GM23338 (cell line): ENCODE measurements at regions not wholly inside any gene's neighbourhood (a gene's known extent, or its start where the extent isn't known, plus 50 kb on each side); places are given as distances from the start of the nearest gene placed in this dataset.

Experiments used
- ATAC-seq: fragments of 200-7000 bp; cut with Tn5 transposase; 3 replicates; pipeline ENCODE4 v1.9.1; 2020
- DNase-seq: peaks from one replicate; pipeline ENCODE4 v3.0.0-alpha.2; 2015; ENCODE audit warnings: low spot score
- H2AFZ ChIP-seq: fragments of 200-600 bp; sonication (generic); 2 replicates; pipeline ENCODE4 v1.8.0; 2016; ENCODE audit warnings: antibody characterized with exemption, mild to moderate bottlenecking, moderate library complexity
- H3F3A ChIP-seq: fragments of 200-600 bp; sonication (generic); replicated peaks from 2 replicates; pipeline ENCODE4 v1.8.0; 2017; ENCODE audit warnings: antibody characterized with exemption, mixed run types, low read depth
- H3K27ac ChIP-seq: fragments of 200-600 bp; sonication (generic); 2 replicates; pipeline ENCODE4 v1.6.1; 2016; ENCODE audit warnings: low read depth
- H3K27me3 ChIP-seq: fragments of 200-600 bp; sonication (generic); 2 replicates; pipeline ENCODE4 v1.8.0; 2016; ENCODE audit warnings: mild to moderate bottlenecking, mixed run types, moderate library complexity; ENCODE audit not compliant: insufficient read depth
- H3K36me3 ChIP-seq: fragments of 200-600 bp; sonication (generic); 2 replicates; pipeline ENCODE4 v1.8.0; 2016; ENCODE audit warnings: mild to moderate bottlenecking; ENCODE audit not compliant: insufficient read depth
- H3K4me1 ChIP-seq: fragments of 200-600 bp; sonication (generic); 2 replicates; pipeline ENCODE4 v1.8.0; 2016; ENCODE audit warnings: mild to moderate bottlenecking, moderate library complexity; ENCODE audit not compliant: insufficient read depth
- H3K4me2 ChIP-seq: fragments of 200-600 bp; sonication (generic); 2 replicates; pipeline ENCODE4 v1.7.1; 2017; ENCODE audit warnings: mixed run types
- H3K4me3 ChIP-seq: fragments of 200-600 bp; sonication (generic); 2 replicates; pipeline ENCODE4 v1.6.1; 2016; ENCODE audit warnings: mixed run types
- H3K79me2 ChIP-seq: fragments of 200-600 bp; sonication (generic); replicated peaks from 2 replicates; pipeline ENCODE4 v1.8.0; 2017; ENCODE audit warnings: mild to moderate bottlenecking; ENCODE audit not compliant: insufficient read depth
- H3K9me2 ChIP-seq: fragments of 200-600 bp; sonication (generic); 2 replicates; pipeline ENCODE4 v1.8.0; 2017; ENCODE audit not compliant: insufficient read depth
- H4K20me1 ChIP-seq: fragments of 200-600 bp; sonication (generic); replicated peaks from 2 replicates; pipeline ENCODE4 v1.8.0; 2017; ENCODE audit warnings: mild to moderate bottlenecking; ENCODE audit not compliant: insufficient read depth
- H3K27ac Mint-ChIP-seq: 2 replicates; pipeline ENCODE4 v1.8.0; 2020; ENCODE audit warnings: inconsistent platforms, mild to moderate bottlenecking, moderate library complexity, mixed read lengths
- H3K27me3 Mint-ChIP-seq: 3 replicates; pipeline ENCODE4 v1.8.0; 2022; ENCODE audit warnings: low read depth, mild to moderate bottlenecking, moderate library complexity, mixed read lengths, inconsistent platforms; ENCODE audit not compliant: insufficient read depth, poor library complexity
- H3K36me3 Mint-ChIP-seq: 3 replicates; pipeline ENCODE4 v1.8.0; 2021; ENCODE audit warnings: low read depth, mild to moderate bottlenecking, inconsistent platforms, moderate library complexity, mixed read lengths
- H3K4me1 Mint-ChIP-seq: 3 replicates; pipeline ENCODE4 v1.8.0; 2020; ENCODE audit warnings: mild to moderate bottlenecking, inconsistent platforms, mixed read lengths
- H3K4me3 Mint-ChIP-seq: 3 replicates; pipeline ENCODE4 v1.8.0; 2021; ENCODE audit warnings: moderate library complexity, mild to moderate bottlenecking, inconsistent platforms, mixed read lengths
- H3K9me3 Mint-ChIP-seq: 3 replicates; pipeline ENCODE4 v1.8.0; 2020; ENCODE audit warnings: moderate library complexity, mild to moderate bottlenecking, inconsistent platforms, mixed read lengths
- CREB1 ChIP-seq: fragments of 250-450 bp; sonication (Bioruptor Pico); IDR thresholded peaks from 2 replicates; pipeline ENCODE4 v1.5.0; 2020; ENCODE audit warnings: low read depth, mild to moderate bottlenecking, moderate library complexity
- ETS1 ChIP-seq: IDR thresholded peaks from 2 replicates; pipeline ENCODE4 v1.6.1; 2016; ENCODE audit warnings: antibody characterized with exemption
- EZH2 ChIP-seq: fragments of 200-600 bp; sonication (generic); IDR thresholded peaks from one replicate; pipeline ENCODE4 v1.8.0; 2017; ENCODE audit warnings: antibody characterized with exemption, mild to moderate bottlenecking, low read depth; ENCODE audit not compliant: unreplicated experiment
- JUNB ChIP-seq: IDR thresholded peaks from one replicate; pipeline ENCODE4 v1.6.1; 2016; ENCODE audit warnings: antibody characterized with exemption; ENCODE audit not compliant: unreplicated experiment
- NANOG ChIP-seq: IDR thresholded peaks from 2 replicates; pipeline ENCODE4 v1.6.1; 2016; ENCODE audit warnings: antibody characterized with exemption, borderline replicate concordance
- STAT1 ChIP-seq: IDR thresholded peaks from one replicate; pipeline ENCODE4 v1.6.1; 2016; ENCODE audit warnings: antibody characterized with exemption; ENCODE audit not compliant: unreplicated experiment
- ZNF114 ChIP-seq: fragments of 250-450 bp; sonication (Bioruptor Pico); IDR thresholded peaks from 2 replicates; pipeline ENCODE4 v1.5.0; 2020; ENCODE audit warnings: mild to moderate bottlenecking, moderate library complexity
- ZNF331 ChIP-seq: fragments of 250-450 bp; sonication (Bioruptor Pico); IDR thresholded peaks from 2 replicates; pipeline ENCODE4 v1.5.0; 2020; ENCODE audit warnings: low read depth, mild to moderate bottlenecking, moderate library complexity
- ZNF462 ChIP-seq: fragments of 250-450 bp; sonication (Bioruptor Pico); IDR thresholded peaks from 2 replicates; pipeline ENCODE4 v1.5.0; 2020; ENCODE audit warnings: mild to moderate bottlenecking, moderate library complexity
- TF ChIP-seq, protein P1 (sequence below), 2 experiments: fragments of 200-600 bp in 1 of 2; sonication (generic) in 1 of 2; conservative IDR thresholded peaks; 2 replicates each; pipeline versions ENCODE4 v1.5.1 to v1.6.1; 2016 to 2017; ENCODE audit warnings: antibody characterized with exemption in 2 of 2, low read depth in 2 of 2, mild to moderate bottlenecking in 2 of 2, moderate library complexity in 1 of 2
- TF ChIP-seq, protein P2 (sequence below): IDR thresholded peaks from one replicate; pipeline ENCODE4 v1.6.1; 2018; ENCODE audit warnings: antibody characterized with exemption; ENCODE audit not compliant: unreplicated experiment

GRCh38 chr6:19550380-19550779, 286.8 kb upstream of the ID4 start:
- no peaks in the 10 kb centered on the region for H3F3A ChIP-seq
- no peaks in the 10 kb centered on the region for H3K4me1 Mint-ChIP-seq
- H3K36me3 ChIP-seq = no peaks in the 10 kb centered on the region
- no peaks in the 10 kb centered on the region for H3K79me2 ChIP-seq
- DNase-seq (no peak), ATAC-seq (no peak)
- TF ChIP-seq CREB1 (CRISPR knock-in tag) (no peak), ZNF331 (CRISPR knock-in tag) (no peak), ETS1 (no peak), JUNB (no peak), NANOG (no peak), STAT1 (no peak), EZH2 (no peak), ZNF114 (CRISPR knock-in tag) (no peak), ZNF462 (no peak)
- TF ChIP-seq, protein P1, sequence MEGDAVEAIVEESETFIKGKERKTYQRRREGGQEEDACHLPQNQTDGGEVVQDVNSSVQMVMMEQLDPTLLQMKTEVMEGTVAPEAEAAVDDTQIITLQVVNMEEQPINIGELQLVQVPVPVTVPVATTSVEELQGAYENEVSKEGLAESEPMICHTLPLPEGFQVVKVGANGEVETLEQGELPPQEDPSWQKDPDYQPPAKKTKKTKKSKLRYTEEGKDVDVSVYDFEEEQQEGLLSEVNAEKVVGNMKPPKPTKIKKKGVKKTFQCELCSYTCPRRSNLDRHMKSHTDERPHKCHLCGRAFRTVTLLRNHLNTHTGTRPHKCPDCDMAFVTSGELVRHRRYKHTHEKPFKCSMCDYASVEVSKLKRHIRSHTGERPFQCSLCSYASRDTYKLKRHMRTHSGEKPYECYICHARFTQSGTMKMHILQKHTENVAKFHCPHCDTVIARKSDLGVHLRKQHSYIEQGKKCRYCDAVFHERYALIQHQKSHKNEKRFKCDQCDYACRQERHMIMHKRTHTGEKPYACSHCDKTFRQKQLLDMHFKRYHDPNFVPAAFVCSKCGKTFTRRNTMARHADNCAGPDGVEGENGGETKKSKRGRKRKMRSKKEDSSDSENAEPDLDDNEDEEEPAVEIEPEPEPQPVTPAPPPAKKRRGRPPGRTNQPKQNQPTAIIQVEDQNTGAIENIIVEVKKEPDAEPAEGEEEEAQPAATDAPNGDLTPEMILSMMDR (conservative IDR thresholded peaks at IDR 0.05; ENCODE audit: low read depth in 2 of 2) = no peak
- TF ChIP-seq, protein P2, sequence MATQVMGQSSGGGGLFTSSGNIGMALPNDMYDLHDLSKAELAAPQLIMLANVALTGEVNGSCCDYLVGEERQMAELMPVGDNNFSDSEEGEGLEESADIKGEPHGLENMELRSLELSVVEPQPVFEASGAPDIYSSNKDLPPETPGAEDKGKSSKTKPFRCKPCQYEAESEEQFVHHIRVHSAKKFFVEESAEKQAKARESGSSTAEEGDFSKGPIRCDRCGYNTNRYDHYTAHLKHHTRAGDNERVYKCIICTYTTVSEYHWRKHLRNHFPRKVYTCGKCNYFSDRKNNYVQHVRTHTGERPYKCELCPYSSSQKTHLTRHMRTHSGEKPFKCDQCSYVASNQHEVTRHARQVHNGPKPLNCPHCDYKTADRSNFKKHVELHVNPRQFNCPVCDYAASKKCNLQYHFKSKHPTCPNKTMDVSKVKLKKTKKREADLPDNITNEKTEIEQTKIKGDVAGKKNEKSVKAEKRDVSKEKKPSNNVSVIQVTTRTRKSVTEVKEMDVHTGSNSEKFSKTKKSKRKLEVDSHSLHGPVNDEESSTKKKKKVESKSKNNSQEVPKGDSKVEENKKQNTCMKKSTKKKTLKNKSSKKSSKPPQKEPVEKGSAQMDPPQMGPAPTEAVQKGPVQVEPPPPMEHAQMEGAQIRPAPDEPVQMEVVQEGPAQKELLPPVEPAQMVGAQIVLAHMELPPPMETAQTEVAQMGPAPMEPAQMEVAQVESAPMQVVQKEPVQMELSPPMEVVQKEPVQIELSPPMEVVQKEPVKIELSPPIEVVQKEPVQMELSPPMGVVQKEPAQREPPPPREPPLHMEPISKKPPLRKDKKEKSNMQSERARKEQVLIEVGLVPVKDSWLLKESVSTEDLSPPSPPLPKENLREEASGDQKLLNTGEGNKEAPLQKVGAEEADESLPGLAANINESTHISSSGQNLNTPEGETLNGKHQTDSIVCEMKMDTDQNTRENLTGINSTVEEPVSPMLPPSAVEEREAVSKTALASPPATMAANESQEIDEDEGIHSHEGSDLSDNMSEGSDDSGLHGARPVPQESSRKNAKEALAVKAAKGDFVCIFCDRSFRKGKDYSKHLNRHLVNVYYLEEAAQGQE = no peak
- no peaks in the 10 kb centered on the region for H3K4me1 ChIP-seq
- no peak overlapping the region for H2AFZ ChIP-seq
- H3K27me3 Mint-ChIP-seq = no peaks in the 10 kb centered on the region
- no peak overlapping the region for H3K27ac ChIP-seq
- H3K36me3 Mint-ChIP-seq = no peaks in the 10 kb centered on the region; the same call in 2 of the 3 replicates
- no peaks in the 10 kb centered on the region for H3K27me3 ChIP-seq
- H3K9me2 ChIP-seq = no peaks in the 10 kb centered on the region
- peaks cover 4% of the 10 kb centered on the region; the same call in 1 of the 3 replicates for H3K9me3 Mint-ChIP-seq
- no peak overlapping the region for H3K4me2 ChIP-seq
- H3K4me3 ChIP-seq = no peak overlapping the region
- no peak overlapping the region for H3K4me3 Mint-ChIP-seq
- H4K20me1 ChIP-seq = no peaks in the 10 kb centered on the region
- no peak overlapping the region for H3K27ac Mint-ChIP-seq
